PC-3 (cell line): ENCODE measurements at regions not wholly inside any gene's neighbourhood (a gene's known extent, or its start where the extent isn't known, plus 50 kb on each side); places are given as distances from the start of the nearest gene placed in this dataset.

Experiments used
- ATAC-seq: fragments of 200-7000 bp; cut with Tn5 transposase; 2 replicates; pipeline ENCODE4 v1.9.1; 2020; ENCODE audit warnings: mild to moderate bottlenecking, moderate library complexity
- BruUV-seq: library from RNA; stranded (reverse); fragments of 400-500 nt; replicated peaks from 2 replicates; lab custom pipeline; 2021; lab: Mats Ljungman, UMichigan
- CTCF ChIA-PET: fragments of 300-600 bp; sonication (Branson Sonifier 250); formaldehyde crosslinking; loops from one replicate; lab custom pipeline; 2022; ENCODE audit warnings: antibody characterized with exemption; lab: Charles Lee
- POLR2A ChIA-PET: fragments of 300-600 bp; sonication (Branson Sonifier 250); formaldehyde crosslinking; loops from one replicate; lab custom pipeline; 2022; ENCODE audit warnings: antibody characterized with exemption; ENCODE audit not compliant: unreplicated experiment; lab: Charles Lee
- DNase-seq: peaks from one replicate; pipeline ENCODE4 v3.0.0-alpha.2; 2015
- H2AFZ ChIP-seq: fragments of 300-600 bp; sonication (generic); 2 replicates; pipeline ENCODE4 v1.6.0; 2016; ENCODE audit warnings: antibody characterized with exemption, low read length
- H3F3A ChIP-seq: fragments of 300-600 bp; sonication (generic); one replicate; pipeline ENCODE4 v1.6.0; 2017; ENCODE audit warnings: antibody characterized with exemption, low read length, control low read depth, mild to moderate bottlenecking; ENCODE audit not compliant: unreplicated experiment
- H3K27ac ChIP-seq: fragments of 300-600 bp; sonication (generic); 2 replicates; pipeline ENCODE4 v1.5.1; 2016; ENCODE audit warnings: mild to moderate bottlenecking, low read length
- H3K27me3 ChIP-seq: fragments of 300-600 bp; sonication (generic); 2 replicates; pipeline ENCODE4 v1.6.1; 2016; ENCODE audit warnings: low read length, mixed read lengths
- H3K36me3 ChIP-seq: fragments of 300-600 bp; sonication (generic); 2 replicates; pipeline ENCODE4 v1.6.1; 2016; ENCODE audit warnings: low read depth, mixed run types, low read length, mixed read lengths
- H3K4me1 ChIP-seq: fragments of 300-600 bp; sonication (generic); 2 replicates; pipeline ENCODE4 v1.5.1; 2016; ENCODE audit warnings: low read length; ENCODE audit not compliant: insufficient read depth
- H3K4me2 ChIP-seq: fragments of 300-600 bp; sonication (generic); 2 replicates; pipeline ENCODE4 v1.6.0; 2016; ENCODE audit warnings: low read length
- H3K4me3 ChIP-seq: fragments of 300-600 bp; sonication (generic); 2 replicates; pipeline ENCODE4 v1.5.1; 2016; ENCODE audit warnings: mild to moderate bottlenecking, low read length, mixed read lengths
- H3K79me2 ChIP-seq: fragments of 300-600 bp; sonication (generic); 2 replicates; pipeline ENCODE4 v1.6.1; 2017; ENCODE audit warnings: low read length, mixed read lengths
- H3K9ac ChIP-seq: fragments of 300-600 bp; sonication (generic); 2 replicates; pipeline ENCODE4 v1.6.0; 2016; ENCODE audit warnings: mild to moderate bottlenecking, low read length
- H3K9me2 ChIP-seq: fragments of 300-600 bp; sonication (generic); replicated peaks from 2 replicates; pipeline ENCODE4 v1.6.1; 2016; ENCODE audit warnings: mixed run types, low read length, mixed read lengths
- H3K9me3 ChIP-seq: fragments of 300-600 bp; sonication (generic); 2 replicates; pipeline ENCODE4 v1.6.1; 2016; ENCODE audit warnings: low read length, mixed read lengths
- H4K20me1 ChIP-seq: fragments of 300-600 bp; sonication (generic); 2 replicates; pipeline ENCODE4 v1.6.1; 2016; ENCODE audit warnings: low read length, mixed read lengths
- EZH2 ChIP-seq: fragments of 300-600 bp; sonication (generic); IDR thresholded peaks from one replicate; pipeline ENCODE4 v1.6.1; 2017; ENCODE audit warnings: antibody characterized with exemption, mild to moderate bottlenecking, low read length; ENCODE audit not compliant: unreplicated experiment
- EZH2phosphoT487 ChIP-seq: fragments of 300-600 bp; sonication (generic); IDR thresholded peaks from 2 replicates; pipeline ENCODE4 v1.6.1; 2018; ENCODE audit warnings: mild to moderate bottlenecking, antibody characterized with exemption, low read length, borderline replicate concordance
- intact Hi-C: fragments of 100-400 bp; cut with micrococcal nuclease; formaldehyde crosslinking; loops from 2 replicates; pipeline ENCODE4 v1.9.0; 2023
- TF ChIP-seq, protein P1 (sequence below): fragments of 300-600 bp; sonication (generic); conservative IDR thresholded peaks from 2 replicates; pipeline ENCODE4 v1.5.1; 2017; ENCODE audit warnings: antibody characterized with exemption, low read depth, mild to moderate bottlenecking, low read length

DNA sequence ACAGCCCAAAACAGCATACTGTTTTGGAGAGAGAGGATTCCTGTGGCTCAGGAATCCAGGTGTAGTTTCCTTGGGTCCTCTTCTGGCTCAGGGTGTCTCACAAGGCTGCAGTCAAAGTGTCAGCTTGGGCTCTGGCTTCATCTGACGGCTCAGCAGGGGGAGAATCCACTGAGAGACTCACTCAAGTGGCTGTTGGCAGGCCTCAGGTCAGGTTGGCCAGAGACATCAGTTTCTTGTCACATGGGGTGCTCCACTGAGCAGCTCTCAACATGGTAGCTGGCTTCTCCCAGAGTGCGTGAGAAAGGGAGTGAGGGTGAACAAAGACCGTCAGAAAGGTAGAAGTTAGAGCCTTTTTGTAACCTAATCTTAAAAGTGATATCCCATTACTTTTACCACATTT, 168.4 kb downstream of the SOCS6 start:
- no peaks in the 10 kb centered on the region for H3K36me3 ChIP-seq
- ATAC-seq (no peak), DNase-seq (no peak)
- H3K27ac ChIP-seq = no peak overlapping the region
- no peaks in the 10 kb centered on the region for H4K20me1 ChIP-seq
- no peaks in the 10 kb centered on the region for H3K9me3 ChIP-seq
- H3K27me3 ChIP-seq = no peaks in the 10 kb centered on the region
- ChIA-PET CTCF (no interaction called here), POLR2A (no interaction called here)
- no peak overlapping the region for H3K4me3 ChIP-seq
- no peak overlapping the region for H3K9ac ChIP-seq
- H3F3A ChIP-seq = no peaks in the 10 kb centered on the region
- H3K9me2 ChIP-seq = no peaks in the 10 kb centered on the region
- H2AFZ ChIP-seq = no peak overlapping the region
- H3K4me1 ChIP-seq = no peaks in the 10 kb centered on the region
- intact Hi-C loops = no loop called here
- H3K4me2 ChIP-seq = no peak overlapping the region
- TF ChIP-seq, protein P1, sequence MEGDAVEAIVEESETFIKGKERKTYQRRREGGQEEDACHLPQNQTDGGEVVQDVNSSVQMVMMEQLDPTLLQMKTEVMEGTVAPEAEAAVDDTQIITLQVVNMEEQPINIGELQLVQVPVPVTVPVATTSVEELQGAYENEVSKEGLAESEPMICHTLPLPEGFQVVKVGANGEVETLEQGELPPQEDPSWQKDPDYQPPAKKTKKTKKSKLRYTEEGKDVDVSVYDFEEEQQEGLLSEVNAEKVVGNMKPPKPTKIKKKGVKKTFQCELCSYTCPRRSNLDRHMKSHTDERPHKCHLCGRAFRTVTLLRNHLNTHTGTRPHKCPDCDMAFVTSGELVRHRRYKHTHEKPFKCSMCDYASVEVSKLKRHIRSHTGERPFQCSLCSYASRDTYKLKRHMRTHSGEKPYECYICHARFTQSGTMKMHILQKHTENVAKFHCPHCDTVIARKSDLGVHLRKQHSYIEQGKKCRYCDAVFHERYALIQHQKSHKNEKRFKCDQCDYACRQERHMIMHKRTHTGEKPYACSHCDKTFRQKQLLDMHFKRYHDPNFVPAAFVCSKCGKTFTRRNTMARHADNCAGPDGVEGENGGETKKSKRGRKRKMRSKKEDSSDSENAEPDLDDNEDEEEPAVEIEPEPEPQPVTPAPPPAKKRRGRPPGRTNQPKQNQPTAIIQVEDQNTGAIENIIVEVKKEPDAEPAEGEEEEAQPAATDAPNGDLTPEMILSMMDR = no peak
- TF ChIP-seq EZH2 (no peak), EZH2phosphoT487 (no peak)
- BruUV-seq = no TSS peak
- no peaks in the 10 kb centered on the region for H3K79me2 ChIP-seq

DNA sequence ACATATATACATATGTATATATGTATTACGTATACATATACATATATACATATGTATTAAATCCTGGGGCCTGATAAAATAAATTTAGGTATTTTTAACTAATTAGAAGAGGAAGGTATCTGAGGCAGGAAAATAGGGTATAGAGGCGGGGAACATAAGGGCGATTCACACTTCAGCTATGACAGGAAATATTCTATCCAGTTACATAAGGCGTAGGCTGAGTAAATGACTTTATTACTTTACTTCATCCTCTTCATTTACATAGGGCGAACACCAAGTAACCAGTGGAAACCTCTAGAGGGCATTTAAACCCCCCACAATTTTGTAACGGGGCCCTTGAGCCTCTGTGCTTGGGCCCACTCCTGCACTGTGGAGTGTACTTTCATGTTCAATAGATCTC, 167.5 kb downstream of the SOCS6 start:
- Histone ChIP-seq H3K9ac (no peak overlapping the region), H2AFZ (no peak overlapping the region), H3K36me3 (no peaks in the 10 kb centered on the region), H3K4me1 (no peaks in the 10 kb centered on the region), H4K20me1 (no peaks in the 10 kb centered on the region), H3K27ac (no peak overlapping the region), H3K79me2 (no peaks in the 10 kb centered on the region), H3K4me3 (no peak overlapping the region), H3F3A (no peaks in the 10 kb centered on the region), H3K9me3 (no peaks in the 10 kb centered on the region), H3K9me2 (no peaks in the 10 kb centered on the region), H3K27me3 (no peaks in the 10 kb centered on the region), H3K4me2 (no peak overlapping the region)
- BruUV-seq = no TSS peak
- intact Hi-C loops = no loop called here
- TF ChIP-seq, protein P1 = no peak
- TF ChIP-seq EZH2phosphoT487 (no peak), EZH2 (no peak)
- DNase-seq = no peak
- no peak for ATAC-seq
- ChIA-PET CTCF (no interaction called here), POLR2A (no interaction called here)

DNA sequence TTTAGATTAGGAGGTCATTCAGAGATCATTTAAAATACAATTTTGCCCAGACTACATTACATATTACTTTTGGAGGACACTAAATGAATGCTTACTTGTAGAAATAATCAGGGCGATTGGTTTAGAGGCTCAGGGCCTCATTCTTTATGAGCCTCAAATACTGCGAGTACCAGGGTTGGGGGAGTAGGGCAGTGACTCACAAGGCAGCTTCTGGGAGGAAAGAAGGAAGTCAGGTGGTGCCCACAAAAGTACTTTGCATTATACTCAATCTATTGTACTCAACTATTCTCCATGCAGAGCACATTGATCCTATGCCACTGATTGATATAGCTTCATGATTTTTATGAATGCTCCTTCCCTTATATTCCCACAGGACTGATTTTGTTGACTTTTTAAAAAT, 166.9 kb downstream of the SOCS6 start:
- no peaks in the 10 kb centered on the region for H3K79me2 ChIP-seq
- POLR2A ChIA-PET = no interaction called here
- CTCF ChIA-PET = no interaction called here

More for the DNA sequence above, 166.9 kb downstream of the SOCS6 start:
- no peaks in the 10 kb centered on the region for H3K4me1 ChIP-seq
- H2AFZ ChIP-seq = no peak overlapping the region
- H4K20me1 ChIP-seq = no peaks in the 10 kb centered on the region
- no peak overlapping the region for H3K4me2 ChIP-seq
- no peaks in the 10 kb centered on the region for H3K9me2 ChIP-seq
- TF ChIP-seq EZH2 (no peak), EZH2phosphoT487 (no peak)
- TF ChIP-seq, protein P1 = no peak
- DNase-seq (no peak), ATAC-seq (no peak)
- H3K9me3 ChIP-seq = no peaks in the 10 kb centered on the region
- no peak overlapping the region for H3K9ac ChIP-seq
- no peaks in the 10 kb centered on the region for H3F3A ChIP-seq
- no TSS peak for BruUV-seq
- intact Hi-C loops = no loop called here
- no peak overlapping the region for H3K4me3 ChIP-seq
- no peaks in the 10 kb centered on the region for H3K36me3 ChIP-seq
- no peak overlapping the region for H3K27ac ChIP-seq
- H3K27me3 ChIP-seq = no peaks in the 10 kb centered on the region
